ENCODE measurements at regions not wholly inside any gene's neighbourhood (a gene's known extent, or its start where the extent isn't known, plus 50 kb on each side); places are given as distances from the start of the nearest gene placed in this dataset.

DNA sequence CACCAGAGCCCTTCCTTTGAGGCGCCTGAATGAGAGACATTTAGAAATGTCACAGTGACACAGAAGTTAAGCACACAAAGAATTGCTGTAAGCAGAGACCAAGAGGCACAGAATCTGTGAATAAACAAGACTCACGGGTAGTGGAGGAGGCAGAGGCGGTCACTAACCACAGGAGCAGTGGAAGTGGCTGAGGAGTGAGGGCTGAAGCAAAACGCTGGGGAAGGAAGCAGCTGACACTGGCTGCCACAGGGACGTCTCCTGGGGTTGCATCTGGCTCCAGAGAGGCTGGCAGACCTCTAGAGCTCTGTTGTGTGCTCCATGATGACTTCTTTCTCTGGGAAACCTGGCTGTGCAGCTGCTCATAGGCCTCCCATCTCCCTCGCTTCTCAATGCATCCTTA lies 65.0 kb upstream of the SLC2A12 start:
- no peak overlapping the region for H3K4me3 Mint-ChIP-seq
- H3K27ac Mint-ChIP-seq = no peak overlapping the region
- H3K4me1 Mint-ChIP-seq = peaks cover 2% of the 10 kb centered on the region
- H3K9me3 Mint-ChIP-seq = no peaks in the 10 kb centered on the region
- DNase-seq = no peak
- H3K27me3 Mint-ChIP-seq = peaks cover 26% of the 10 kb centered on the region
- no peaks in the 10 kb centered on the region for H3K36me3 Mint-ChIP-seq

DNA sequence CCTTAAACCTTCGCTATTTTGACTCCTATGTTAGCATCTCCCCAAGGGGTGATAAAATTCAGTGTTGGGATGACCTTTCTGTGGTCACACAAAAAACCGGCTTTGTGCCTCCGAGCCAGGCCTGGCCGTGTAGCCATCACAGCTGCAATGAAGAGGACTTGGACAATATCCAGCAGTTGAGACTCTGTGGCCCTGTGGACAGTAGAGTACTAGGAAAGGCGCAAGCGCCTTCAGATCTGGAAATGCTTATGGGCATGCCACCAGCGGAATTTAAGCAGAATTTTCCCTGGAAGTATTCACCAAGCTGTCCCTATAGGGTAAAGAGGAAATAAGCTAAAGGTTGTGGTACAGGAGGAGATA lies 63.3 kb upstream of the SLC2A12 start:
- no peak overlapping the region for H3K4me3 Mint-ChIP-seq
- H3K27me3 Mint-ChIP-seq = peaks cover 26% of the 10 kb centered on the region
- H3K27ac Mint-ChIP-seq = no peak overlapping the region
- peaks cover 6% of the 10 kb centered on the region for H3K4me1 Mint-ChIP-seq
- H3K9me3 Mint-ChIP-seq = no peaks in the 10 kb centered on the region
- DNase-seq = no peak
- no peaks in the 10 kb centered on the region for H3K36me3 Mint-ChIP-seq

DNA sequence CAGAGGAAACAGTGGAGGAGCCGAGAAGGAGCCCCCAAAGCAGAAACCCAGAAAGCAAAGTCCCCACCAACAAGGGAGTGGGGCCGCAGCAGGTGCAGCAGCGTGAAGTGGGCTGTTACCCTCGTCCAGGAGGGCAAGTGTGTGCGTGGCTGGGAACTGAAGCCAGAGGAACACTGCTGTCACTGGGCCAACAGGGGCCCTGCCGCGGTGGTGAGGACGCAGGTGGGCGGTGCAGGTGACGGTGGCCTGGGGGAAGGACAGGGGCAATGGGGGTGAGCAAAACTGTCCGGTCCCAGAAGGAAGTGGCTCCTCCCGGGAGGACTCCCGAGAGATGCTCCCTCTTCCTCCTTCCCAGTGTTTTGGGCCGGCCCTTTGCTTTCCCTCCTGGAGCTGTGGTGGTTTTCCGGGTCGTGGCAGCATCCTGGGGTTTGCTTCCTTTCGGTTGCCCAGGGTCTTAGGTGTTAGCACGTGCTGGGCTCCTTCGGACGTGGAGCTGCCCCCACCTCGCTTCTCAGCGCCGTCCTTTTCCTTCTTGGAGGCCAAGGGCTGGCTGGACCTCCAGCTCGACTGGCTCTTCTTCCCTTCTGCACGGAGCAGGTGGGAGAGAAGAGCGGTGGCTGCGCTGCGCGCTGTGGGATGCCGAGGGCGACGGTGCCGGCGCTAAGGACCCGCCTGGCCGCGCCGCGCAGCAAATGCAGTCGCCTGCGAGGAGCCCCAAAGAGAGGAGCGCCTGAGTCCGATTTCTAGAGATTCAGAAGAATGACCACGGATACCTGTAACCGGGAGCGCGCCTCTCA lies 62.7 kb upstream of the SLC2A12 start:
- no peak overlapping the region for H3K4me3 Mint-ChIP-seq
- H3K36me3 Mint-ChIP-seq = no peaks in the 10 kb centered on the region
- DNase-seq = no peak
- peaks cover 26% of the 10 kb centered on the region for H3K27me3 Mint-ChIP-seq
- H3K27ac Mint-ChIP-seq = no peak overlapping the region
- H3K4me1 Mint-ChIP-seq = peaks cover 6% of the 10 kb centered on the region
- H3K9me3 Mint-ChIP-seq = no peaks in the 10 kb centered on the region

DNA sequence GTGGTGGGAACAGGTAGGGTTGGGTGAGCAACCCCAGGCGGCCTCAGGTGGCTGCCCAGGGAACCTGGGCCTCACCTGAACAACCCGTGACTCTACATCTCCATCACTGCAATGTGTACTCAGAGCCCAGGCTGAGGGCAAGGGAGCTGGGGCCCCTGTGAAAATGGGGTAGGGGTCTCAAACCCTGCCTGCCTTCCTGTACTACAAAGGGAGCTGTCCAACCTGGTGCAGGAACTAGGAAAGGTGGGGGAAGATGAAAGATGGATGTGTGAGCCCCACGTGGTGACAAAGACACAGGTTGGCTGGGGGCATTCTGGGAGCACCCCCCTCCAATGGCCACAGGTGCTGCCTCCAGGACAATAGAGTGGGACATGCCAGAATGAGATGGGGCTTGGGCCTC lies 62.1 kb upstream of the SLC2A12 start:
- no peaks in the 10 kb centered on the region for H3K9me3 Mint-ChIP-seq
- peaks cover 26% of the 10 kb centered on the region for H3K27me3 Mint-ChIP-seq

DNA sequence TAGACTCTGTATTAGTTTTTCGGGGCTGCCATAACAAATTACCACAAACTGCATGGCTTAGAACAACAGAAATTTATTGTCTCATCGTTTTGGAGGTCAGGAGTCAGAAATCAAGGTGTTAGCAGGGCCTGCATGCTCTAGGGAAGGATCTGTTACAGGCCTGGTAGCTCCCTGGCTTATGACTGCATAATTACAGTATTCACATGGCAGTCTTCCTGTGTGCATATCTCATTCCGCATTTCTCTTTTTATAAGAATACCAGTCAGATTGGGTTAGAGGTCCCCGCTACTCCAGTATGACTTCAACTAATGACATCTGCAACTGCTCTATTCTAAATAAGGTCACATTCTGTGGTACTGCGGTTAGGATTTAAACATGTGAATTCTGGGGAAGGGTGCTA lies 59.3 kb upstream of the SLC2A12 start:
- peaks cover 1% of the 10 kb centered on the region for H3K9me3 Mint-ChIP-seq
- no peaks in the 10 kb centered on the region for H3K36me3 Mint-ChIP-seq
- H3K27me3 Mint-ChIP-seq = peaks cover 31% of the 10 kb centered on the region
- no peak overlapping the region for H3K4me3 Mint-ChIP-seq
- H3K27ac Mint-ChIP-seq = no peak overlapping the region
- peaks cover 4% of the 10 kb centered on the region for H3K4me1 Mint-ChIP-seq
- DNase-seq = no peak

More for the DNA sequence above, 62.1 kb upstream of the SLC2A12 start:
- DNase-seq = no peak
- Mint-ChIP-seq H3K4me3 (no peak overlapping the region), H3K4me1 (peaks cover 6% of the 10 kb centered on the region), H3K36me3 (no peaks in the 10 kb centered on the region), H3K27ac (no peak overlapping the region)

DNA sequence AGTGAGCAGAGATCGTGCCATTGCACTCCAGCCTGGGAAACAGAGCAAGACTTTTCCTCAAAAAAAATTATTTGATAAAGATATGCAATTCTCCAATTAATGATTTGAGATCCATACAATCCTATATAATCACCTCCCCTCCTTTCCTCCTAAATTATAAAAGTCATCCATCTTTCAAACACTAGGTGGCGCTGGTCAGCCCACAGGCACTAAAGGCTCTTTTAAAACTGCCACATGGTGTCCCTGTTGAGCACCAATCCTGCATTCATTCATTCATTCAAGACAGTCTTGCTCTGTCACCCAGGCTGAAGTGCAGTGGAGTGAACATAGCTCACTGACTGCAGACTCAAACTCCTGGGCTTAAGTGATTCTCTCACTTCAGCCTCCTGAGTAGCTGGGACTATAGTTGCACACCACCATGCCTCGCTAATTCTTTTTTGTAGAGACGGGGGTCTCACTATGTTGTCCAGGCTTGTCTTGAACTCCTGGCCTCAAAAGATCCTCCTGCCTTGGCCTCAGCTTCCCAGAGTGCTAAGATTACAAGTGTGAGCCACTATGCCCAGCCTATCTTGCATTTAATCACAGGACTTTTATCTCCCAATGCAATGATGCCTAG lies 58.7 kb upstream of the SLC2A12 start:
- H3K4me3 Mint-ChIP-seq = no peak overlapping the region
- H3K27me3 Mint-ChIP-seq = peaks cover 29% of the 10 kb centered on the region
- H3K9me3 Mint-ChIP-seq = peaks cover 1% of the 10 kb centered on the region
- no peaks in the 10 kb centered on the region for H3K36me3 Mint-ChIP-seq
- peaks cover 4% of the 10 kb centered on the region for H3K4me1 Mint-ChIP-seq
- DNase-seq = peak; percentile 15
- H3K27ac Mint-ChIP-seq = no peak overlapping the region

DNA sequence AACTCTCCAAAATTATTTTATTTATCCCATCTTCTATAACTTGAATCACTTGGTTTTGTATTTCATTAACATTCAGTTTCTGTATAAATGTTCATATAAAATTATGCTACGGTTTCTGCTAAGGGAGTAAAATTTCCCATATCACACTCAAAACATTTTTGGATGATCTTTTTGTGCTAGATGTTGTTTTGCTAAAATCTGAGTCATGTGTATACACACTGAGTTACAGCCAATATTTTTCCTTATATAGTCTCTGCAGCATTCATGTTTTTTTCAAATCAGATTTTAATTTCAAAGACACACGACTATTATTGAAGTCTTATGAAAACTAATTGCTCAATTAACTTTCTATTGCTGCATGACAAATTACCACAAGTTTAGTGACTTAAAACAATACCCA lies 54.3 kb upstream of the SLC2A12 start:
- no peak for DNase-seq
- no peak overlapping the region for H3K27ac Mint-ChIP-seq
- peaks cover 1% of the 10 kb centered on the region for H3K9me3 Mint-ChIP-seq
- peaks cover 5% of the 10 kb centered on the region for H3K27me3 Mint-ChIP-seq
- no peaks in the 10 kb centered on the region for H3K4me1 Mint-ChIP-seq
- no peaks in the 10 kb centered on the region for H3K36me3 Mint-ChIP-seq
- no peak overlapping the region for H3K4me3 Mint-ChIP-seq

DNA sequence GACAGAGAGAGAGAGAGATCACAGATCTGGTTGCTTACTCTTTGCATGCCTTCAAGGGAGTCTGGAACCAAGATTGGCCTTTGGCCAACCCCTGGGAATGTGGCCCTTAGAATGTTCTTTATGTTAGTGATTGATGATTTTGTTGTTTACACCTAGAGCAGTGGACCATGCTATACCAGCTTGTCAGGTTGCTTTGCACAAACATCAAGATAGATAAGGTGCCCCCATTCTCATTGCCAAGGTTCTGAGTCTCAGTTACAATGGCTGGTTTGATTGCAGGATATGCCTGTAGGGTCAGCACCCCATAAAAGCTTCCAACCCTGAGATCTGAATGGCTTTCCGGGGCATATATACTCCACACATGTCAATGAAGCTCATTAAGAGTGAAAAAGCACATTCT lies 53.5 kb upstream of the SLC2A12 start:
- H3K27me3 Mint-ChIP-seq = peaks cover 5% of the 10 kb centered on the region
- H3K4me1 Mint-ChIP-seq = no peaks in the 10 kb centered on the region
- DNase-seq = no peak
- H3K9me3 Mint-ChIP-seq = peaks cover 1% of the 10 kb centered on the region
- no peak overlapping the region for H3K4me3 Mint-ChIP-seq
- no peaks in the 10 kb centered on the region for H3K36me3 Mint-ChIP-seq
- no peak overlapping the region for H3K27ac Mint-ChIP-seq

DNA sequence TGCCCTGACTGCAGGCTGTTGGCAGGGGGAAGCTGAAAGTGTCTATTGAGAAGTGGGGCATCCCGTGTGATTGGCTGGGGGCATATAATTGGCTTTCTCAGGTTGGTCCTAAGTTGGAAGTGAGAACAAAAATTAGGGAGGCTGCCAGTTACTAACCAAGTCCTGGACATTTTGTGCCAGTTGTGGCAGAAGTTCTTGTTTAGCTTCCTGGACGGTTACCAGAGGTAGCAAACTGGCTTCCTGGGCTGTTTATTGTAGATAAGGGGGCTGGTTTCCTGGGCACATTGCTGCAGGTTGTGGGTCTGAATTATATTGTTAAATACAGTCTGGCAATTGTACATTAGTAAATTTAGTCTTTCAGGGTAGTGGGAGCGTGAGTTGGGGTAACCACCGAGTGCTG lies 50.6 kb upstream of the SLC2A12 start:
- Mint-ChIP-seq H3K27me3 (peaks cover 15% of the 10 kb centered on the region), H3K4me3 (no peak overlapping the region), H3K4me1 (no peaks in the 10 kb centered on the region), H3K9me3 (no peaks in the 10 kb centered on the region), H3K36me3 (no peaks in the 10 kb centered on the region), H3K27ac (no peak overlapping the region)
- no peak for DNase-seq
